Muscle of arm (tissue), 1 donor: ENCODE measurements at regions not wholly inside any gene's neighbourhood (a gene's known extent, or its start where the extent isn't known, plus 50 kb on each side); places are given as distances from the start of the nearest gene placed in this dataset.
"Not testable (repeated sequence)": the region's sequence is repeated elsewhere in the genome, so short reads cannot be mapped to it uniquely, and the experiment has no call there.

Experiments
- DNase-seq: peaks from one replicate; pipeline ENCODE4 v3.0.0-alpha.2; 2013

GRCh38 chr1:232134365-232134764 is 495.6 kb downstream of the SIPA1L2 start:
- no peak for DNase-seq

DNA sequence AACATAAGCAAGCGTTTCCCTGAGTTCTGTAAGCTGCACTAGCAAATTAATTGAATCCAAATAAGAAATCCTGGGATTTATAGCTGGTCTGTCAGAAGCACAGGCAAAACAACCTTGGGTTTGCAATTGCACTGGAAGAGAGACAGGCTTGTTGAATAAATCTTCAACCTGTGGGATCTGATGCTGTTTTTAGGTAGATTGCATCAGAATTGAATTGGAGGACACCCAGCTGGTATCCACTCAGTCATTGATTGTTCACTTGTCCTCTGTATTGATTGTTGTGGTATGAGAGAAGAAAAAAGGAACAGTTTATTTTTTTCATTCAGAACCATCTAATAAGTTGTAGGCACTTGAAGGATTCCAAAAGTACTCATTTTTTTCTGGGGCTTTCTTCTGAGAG is 497.4 kb downstream of the SIPA1L2 start:
- no peak for DNase-seq

DNA sequence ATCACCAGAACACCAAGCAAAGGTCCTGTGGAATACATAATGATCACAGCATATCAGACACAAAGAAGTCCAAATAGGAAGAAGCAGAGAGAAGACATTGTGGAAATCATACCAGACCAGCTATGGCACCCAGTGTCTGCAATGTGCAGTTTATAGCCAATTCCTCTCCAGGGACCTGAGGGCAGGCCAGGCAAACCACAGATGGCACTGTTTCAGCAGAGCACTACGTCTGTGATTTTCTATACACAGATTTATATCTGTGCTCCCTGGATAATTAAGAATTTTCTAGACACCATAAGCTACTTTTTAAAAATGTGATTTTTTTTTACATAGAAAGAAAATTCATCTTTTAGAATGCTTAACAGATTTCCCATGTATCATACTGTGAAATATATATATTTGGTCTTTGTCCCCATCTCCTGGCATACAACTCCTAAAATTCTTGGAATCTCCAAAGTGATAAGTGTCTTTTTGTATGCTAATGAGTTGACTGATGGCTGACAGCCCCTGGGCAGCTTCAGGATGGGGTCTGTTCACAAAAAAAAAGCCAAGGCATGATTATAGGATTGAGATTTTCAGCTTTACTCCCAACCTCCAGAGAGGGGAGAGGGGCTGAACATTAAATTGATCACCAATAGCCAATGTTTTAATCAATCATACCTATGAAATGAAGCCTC is 498.1 kb downstream of the SIPA1L2 start:
- DNase-seq = no peak

DNA sequence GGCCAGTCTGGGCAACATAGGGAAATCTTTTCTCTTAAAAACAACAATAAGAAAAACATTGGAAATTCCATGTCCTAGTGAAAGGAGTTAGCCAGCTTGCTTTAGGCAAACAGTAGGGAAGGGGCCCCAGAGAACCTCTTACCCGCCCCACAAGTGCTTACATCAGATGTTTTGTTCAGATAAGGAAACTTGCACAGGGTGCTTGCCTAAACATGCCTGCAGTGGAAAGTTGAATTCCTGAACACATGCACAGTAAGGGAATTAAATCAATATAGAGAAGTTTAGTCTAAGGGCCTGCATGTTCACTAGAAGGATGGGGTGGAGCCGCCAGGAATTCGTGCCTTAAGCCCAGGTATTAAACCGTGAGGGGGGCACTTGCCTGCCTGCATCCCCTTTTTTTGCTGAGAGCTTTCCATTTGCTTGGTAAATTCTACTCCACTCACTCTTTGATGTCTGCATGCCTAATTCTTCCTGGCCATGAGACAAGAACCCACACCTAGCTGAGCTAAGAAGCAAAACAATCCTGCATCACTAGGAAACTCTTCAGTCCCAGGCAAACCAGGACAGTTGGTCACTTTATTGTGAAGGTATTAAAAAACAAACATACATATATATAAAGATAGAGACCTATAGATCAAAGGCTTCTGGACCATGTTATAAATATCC is 499.0 kb downstream of the SIPA1L2 start:
- DNase-seq = no peak

- DNase-seq = no peak
These were observed 500.6 kb downstream of the DISC1 start for GRCh38 chr1:232127190-232127589.

DNA sequence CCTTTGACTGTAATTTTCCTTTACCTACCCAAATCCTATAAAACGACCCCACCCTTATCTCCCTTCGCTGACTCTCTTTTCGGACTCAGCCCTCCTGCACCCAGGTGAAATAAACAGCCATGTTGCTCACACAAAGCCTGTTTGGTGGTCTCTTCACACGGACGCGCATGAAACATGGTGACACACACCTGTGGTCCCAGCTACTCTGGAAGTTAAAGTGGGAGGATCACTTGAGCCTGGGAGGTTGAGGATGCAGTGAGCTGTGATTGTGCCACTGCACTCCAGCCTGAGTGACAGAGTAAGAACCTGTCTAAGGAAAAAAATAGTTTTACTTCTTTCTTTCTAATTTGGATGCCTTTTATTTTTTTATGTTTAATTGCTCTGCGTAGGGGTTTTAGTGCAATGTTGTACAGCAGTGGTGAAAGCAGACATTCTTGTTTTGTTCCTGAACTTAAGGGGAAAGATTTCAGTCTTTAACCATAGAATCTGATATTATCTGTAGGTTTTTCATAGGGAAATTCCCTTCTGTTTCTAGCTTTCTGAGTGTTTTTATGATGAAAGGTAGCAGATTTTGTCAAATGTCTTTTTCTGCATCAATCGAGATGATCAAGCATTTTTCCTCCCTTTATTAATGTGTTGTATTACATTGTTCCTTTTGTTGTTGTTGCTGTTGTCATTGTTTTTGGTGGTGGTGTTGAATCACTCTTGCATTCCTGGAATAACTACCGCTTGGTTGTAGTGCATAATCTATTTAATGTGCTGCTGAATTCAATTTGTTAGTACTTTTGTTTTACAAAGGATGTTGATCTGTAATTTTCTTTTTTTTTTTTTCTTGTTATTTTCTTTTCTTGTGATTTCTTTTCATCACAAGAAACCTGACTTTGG is 497.4 kb downstream of the DISC1 start:
- no peak for DNase-seq

DNA sequence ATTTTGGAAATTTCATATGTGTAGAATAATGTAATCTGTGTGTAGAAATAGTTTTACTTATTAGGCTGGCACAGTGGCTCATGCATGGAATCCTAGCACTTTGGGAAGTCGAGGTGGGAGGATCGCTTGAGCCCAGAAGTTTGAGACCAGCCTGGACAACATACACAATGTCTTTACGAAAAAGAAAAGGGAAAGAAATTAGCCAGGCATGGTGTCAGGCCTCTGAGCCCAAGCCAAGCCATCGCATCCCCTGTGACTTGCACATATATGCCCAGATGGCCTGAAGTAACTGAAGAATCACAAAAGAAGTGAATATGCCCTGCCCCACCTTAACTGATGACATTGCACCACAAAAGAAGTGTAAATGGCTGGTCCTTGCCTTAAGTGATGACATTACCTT is 491.3 kb downstream of the DISC1 start:
- not testable (repeated sequence) for DNase-seq

- DNase-seq = no peak
These were observed 488.4 kb downstream of the DISC1 start for GRCh38 chr1:232114985-232115384.

GRCh38 chr1:232112076-232112475 is 485.5 kb downstream of the DISC1 start:
- no peak for DNase-seq

GRCh38 chr1:232111611-232112010 is 485.0 kb downstream of the DISC1 start:
- no peak for DNase-seq

GRCh38 chr1:232110281-232111090 is 483.9 kb downstream of the DISC1 start:
- DNase-seq = no peak

- no peak for DNase-seq
These were observed 482.8 kb downstream of the DISC1 start for GRCh38 chr1:232109391-232109790.

- no peak for DNase-seq
These were observed 482.0 kb downstream of the DISC1 start for GRCh38 chr1:232108598-232108997.

DNA sequence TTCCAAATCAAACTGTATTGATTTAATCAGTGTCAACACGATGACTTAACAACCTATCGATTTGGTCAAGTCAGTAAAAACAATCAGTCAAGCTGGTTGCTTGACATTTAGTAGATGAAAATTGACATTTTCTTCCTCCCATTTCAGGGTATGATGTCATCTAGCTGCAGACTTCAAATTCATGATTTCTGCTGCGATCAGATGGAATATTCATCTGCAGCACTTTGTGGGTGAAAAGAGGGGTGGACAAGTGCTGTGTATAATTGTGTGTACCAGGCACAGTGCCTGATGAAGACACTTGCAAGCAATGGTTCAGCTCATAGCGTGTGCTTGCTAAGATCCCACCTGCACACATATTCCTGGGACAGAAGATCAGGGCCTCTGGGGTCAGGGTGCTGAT is 479.8 kb downstream of the DISC1 start:
- no peak for DNase-seq

DNA sequence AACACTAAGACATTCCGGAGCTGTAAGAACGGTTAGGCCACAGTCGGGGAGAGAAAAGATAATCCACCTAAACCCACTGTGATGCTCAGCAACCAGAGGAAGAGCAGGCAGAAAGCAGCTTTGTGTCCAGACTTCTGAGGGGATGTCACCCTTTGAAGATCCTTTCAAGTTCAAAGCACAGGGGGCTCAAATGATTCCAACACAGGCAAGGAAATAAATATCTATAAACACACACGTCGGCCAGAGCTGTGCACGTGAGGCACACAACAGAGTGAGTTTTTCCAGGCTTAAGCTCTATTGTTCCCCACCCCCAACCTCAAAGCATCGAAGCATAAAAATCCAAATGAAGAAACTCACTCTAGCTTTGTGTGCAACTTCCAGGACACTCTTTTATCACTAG is 479.0 kb downstream of the DISC1 start:
- DNase-seq = no peak

DNA sequence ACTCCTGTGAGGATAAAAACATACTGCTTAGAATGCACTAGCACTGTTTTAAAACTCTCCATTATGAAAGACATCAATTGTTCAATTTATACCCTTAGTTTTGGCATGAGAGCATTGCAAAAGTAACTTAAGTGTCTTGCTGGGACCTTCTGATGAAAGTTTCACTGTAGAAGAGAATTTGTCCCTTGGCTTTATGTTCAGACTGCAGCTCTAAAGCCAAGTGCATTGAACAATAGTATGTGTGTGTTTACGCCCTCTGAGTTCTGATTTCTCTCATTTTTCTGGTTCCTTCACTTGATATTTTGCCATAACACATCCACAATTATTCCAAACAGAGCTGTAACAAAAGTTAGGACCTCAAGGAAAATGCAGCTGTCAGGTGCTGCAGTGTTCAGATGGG is 474.6 kb downstream of the DISC1 start:
- DNase-seq = peak; percentile 25

DNA sequence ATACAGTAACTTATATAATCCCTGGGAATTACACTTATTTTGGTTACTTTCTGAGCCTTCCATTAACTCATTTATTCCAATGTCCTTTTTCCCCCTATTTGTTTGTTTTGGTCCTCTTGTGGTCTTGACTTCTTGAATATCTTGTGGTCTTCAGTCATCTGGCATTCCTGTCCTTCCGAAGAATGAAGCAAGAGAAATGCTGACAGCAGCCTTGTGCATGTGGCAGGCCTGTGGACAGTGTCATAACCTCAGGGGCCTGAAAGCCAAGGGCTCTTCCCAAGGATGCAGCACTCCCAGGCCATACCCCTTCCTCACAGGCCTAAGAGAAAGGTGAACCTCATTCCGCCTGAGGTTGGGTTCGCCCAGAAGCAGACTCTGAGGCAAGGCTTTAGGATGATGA is 470.2 kb downstream of the DISC1 start:
- DNase-seq = no peak
